Dendritic cell treated with granulocyte-macrophage colony-stimulating factor and Interleukin-4, amounts not matched to agents 40 ng/mL and 50 ng/mL, for 4 days (primary cell): ENCODE measurements at regions not wholly inside any gene's neighbourhood (a gene's known extent, or its start where the extent isn't known, plus 50 kb on each side); places are given as distances from the start of the nearest gene placed in this dataset.

ENCODE experiments used
- H3K27ac Mint-ChIP-seq: one replicate; pipeline ENCODE4 v1.8.0; 2022; ENCODE audit warnings: mild to moderate bottlenecking, mixed read lengths
- H3K27me3 Mint-ChIP-seq: one replicate; pipeline ENCODE4 v1.8.0; 2022; ENCODE audit warnings: mild to moderate bottlenecking, mixed read lengths
- H3K36me3 Mint-ChIP-seq: one replicate; pipeline ENCODE4 v1.8.0; 2022; ENCODE audit warnings: low read depth, mixed read lengths
- H3K4me1 Mint-ChIP-seq: one replicate; pipeline ENCODE4 v1.8.0; 2022; ENCODE audit warnings: low read depth, mixed read lengths
- H3K4me3 Mint-ChIP-seq: one replicate; pipeline ENCODE4 v1.8.0; 2022; ENCODE audit warnings: mild to moderate bottlenecking, moderate library complexity, mixed read lengths
- H3K9me3 Mint-ChIP-seq: one replicate; pipeline ENCODE4 v1.8.0; 2022; ENCODE audit warnings: mixed read lengths
- intact Hi-C: fragments of 100-400 bp; cut with micrococcal nuclease; formaldehyde crosslinking; loops from one replicate; pipeline ENCODE4 v1.15.0; 2022

DNA sequence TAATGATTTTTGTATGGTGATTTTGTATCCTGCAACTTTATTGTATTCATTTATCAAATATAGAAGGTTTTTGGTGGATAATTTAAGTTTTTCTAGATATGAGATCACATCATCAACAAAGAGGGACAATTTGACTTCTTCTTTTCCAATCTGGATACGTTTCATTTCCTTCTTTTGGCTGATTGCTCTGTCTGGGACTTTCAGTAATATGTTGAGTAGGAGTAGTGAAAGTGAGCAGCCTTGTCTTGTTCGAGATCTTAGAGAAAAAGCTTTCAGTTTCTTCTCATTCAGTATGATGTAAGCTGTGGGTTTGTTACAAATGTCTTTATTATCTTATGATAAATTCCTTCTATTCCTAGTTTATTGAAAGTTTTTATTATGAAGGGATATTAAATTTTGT lies 352.0 kb upstream of the DACH1 start:
- H3K4me1 Mint-ChIP-seq, result peaks cover 6% of the 10 kb centered on the region
- no peaks in the 10 kb centered on the region for H3K36me3 Mint-ChIP-seq
- H3K9me3 Mint-ChIP-seq, result peaks cover 20% of the 10 kb centered on the region
- H3K27me3 Mint-ChIP-seq, result peaks cover 6% of the 10 kb centered on the region
- no peak overlapping the region for H3K4me3 Mint-ChIP-seq
- no peak overlapping the region for H3K27ac Mint-ChIP-seq
- intact Hi-C loops, result no loop called here

DNA sequence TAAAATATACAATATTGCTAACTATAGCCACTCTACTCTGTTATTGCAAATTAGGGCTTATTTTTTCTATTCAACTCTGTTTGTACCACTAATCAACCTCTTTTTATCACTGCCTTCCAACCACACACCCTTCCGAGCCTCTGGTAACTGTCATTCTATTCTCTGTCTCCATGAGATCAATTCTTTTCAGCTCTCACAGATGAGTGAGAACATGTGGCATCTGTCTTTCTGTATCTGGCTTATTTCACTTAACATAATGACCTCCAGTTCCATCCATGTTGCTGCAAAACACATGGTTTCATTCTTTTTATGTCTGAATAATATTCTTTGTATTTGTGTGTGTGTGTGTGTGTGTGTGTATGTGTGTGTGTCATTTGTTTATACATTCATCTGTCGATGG lies 350.1 kb upstream of the DACH1 start:
- no peak overlapping the region for H3K4me3 Mint-ChIP-seq
- H3K27ac Mint-ChIP-seq, result no peak overlapping the region
- peaks cover 7% of the 10 kb centered on the region for H3K9me3 Mint-ChIP-seq
- peaks cover 6% of the 10 kb centered on the region for H3K27me3 Mint-ChIP-seq
- no peaks in the 10 kb centered on the region for H3K36me3 Mint-ChIP-seq
- intact Hi-C loops, result no loop called here
- peaks cover 6% of the 10 kb centered on the region for H3K4me1 Mint-ChIP-seq

DNA sequence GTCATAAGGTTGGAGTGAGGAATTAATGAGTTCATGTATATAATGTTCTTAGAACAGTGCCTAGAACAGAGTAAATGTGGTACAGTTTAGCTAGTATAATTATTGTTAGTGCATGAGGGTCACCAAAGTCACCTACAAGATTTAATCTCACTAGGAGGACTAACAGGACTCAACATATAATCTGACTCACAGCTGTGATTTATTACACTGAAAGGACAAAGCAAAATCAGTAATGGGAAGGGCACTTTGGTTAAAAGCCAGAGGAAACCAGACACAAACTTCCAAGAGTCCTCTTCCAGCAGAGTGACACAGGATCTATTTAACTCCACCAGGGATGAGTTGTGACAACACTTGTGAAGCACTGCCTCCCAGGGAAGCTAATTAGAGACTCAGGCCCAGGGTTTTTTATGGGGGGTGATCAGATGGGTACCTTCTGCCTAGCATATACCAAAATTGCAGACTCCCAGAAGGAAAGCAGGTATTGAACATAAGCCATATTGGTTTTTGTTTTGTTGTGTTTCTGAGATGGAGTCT lies 341.2 kb upstream of the DACH1 start:
- no peaks in the 10 kb centered on the region for H3K27me3 Mint-ChIP-seq
- intact Hi-C loops, result no loop called here

DNA sequence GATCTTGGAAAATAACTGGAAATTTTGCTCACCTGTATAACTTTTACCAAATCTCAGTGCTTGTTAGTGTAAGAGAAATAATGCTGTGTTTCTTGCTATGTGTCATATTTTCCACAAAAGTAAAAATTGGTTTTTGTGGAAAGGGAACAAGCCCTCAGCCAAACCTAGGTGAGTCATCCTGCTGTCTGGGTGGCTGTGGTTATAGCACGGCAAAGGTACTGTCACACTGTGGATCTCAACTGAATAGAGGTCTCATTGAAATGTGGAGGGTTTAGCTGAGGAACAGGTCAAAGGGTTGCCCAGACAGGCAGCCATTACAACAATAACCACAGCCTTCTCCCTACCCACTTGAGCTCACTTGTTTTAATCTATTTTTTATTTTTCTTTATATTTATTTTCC lies 338.8 kb upstream of the DACH1 start:
- no peak overlapping the region for H3K4me3 Mint-ChIP-seq
- peaks cover 8% of the 10 kb centered on the region for H3K9me3 Mint-ChIP-seq
- no peaks in the 10 kb centered on the region for H3K4me1 Mint-ChIP-seq
- intact Hi-C loops, result no loop called here
- H3K27ac Mint-ChIP-seq, result no peak overlapping the region
- no peaks in the 10 kb centered on the region for H3K36me3 Mint-ChIP-seq
- H3K27me3 Mint-ChIP-seq, result no peaks in the 10 kb centered on the region

More for the DNA sequence above, 341.2 kb upstream of the DACH1 start:
- H3K4me1 Mint-ChIP-seq, result no peaks in the 10 kb centered on the region
- no peak overlapping the region for H3K4me3 Mint-ChIP-seq
- no peaks in the 10 kb centered on the region for H3K36me3 Mint-ChIP-seq
- H3K9me3 Mint-ChIP-seq, result no peaks in the 10 kb centered on the region
- no peak overlapping the region for H3K27ac Mint-ChIP-seq

GRCh38 chr13:72204291-72204690 lies 337.3 kb upstream of the DACH1 start:
- H3K27ac Mint-ChIP-seq, result no peak overlapping the region
- H3K4me1 Mint-ChIP-seq, result no peaks in the 10 kb centered on the region
- peaks cover 8% of the 10 kb centered on the region for H3K9me3 Mint-ChIP-seq
- H3K27me3 Mint-ChIP-seq, result no peaks in the 10 kb centered on the region
- no peak overlapping the region for H3K4me3 Mint-ChIP-seq
- intact Hi-C loops, result no loop called here
- H3K36me3 Mint-ChIP-seq, result no peaks in the 10 kb centered on the region

GRCh38 chr13:72201726-72202125 lies 334.7 kb upstream of the DACH1 start:
- Mint-ChIP-seq H3K4me1 (no peaks in the 10 kb centered on the region), H3K27ac (no peak overlapping the region), H3K9me3 (peaks cover 8% of the 10 kb centered on the region), H3K27me3 (no peaks in the 10 kb centered on the region), H3K4me3 (no peak overlapping the region), H3K36me3 (no peaks in the 10 kb centered on the region)
- intact Hi-C loops, result no loop called here

GRCh38 chr13:72199640-72200039 lies 332.6 kb upstream of the DACH1 start:
- no peaks in the 10 kb centered on the region for H3K4me1 Mint-ChIP-seq
- no peak overlapping the region for H3K27ac Mint-ChIP-seq
- intact Hi-C loops, result no loop called here
- H3K4me3 Mint-ChIP-seq, result no peak overlapping the region
- no peaks in the 10 kb centered on the region for H3K36me3 Mint-ChIP-seq
- H3K9me3 Mint-ChIP-seq, result peaks cover 8% of the 10 kb centered on the region
- no peaks in the 10 kb centered on the region for H3K27me3 Mint-ChIP-seq

DNA sequence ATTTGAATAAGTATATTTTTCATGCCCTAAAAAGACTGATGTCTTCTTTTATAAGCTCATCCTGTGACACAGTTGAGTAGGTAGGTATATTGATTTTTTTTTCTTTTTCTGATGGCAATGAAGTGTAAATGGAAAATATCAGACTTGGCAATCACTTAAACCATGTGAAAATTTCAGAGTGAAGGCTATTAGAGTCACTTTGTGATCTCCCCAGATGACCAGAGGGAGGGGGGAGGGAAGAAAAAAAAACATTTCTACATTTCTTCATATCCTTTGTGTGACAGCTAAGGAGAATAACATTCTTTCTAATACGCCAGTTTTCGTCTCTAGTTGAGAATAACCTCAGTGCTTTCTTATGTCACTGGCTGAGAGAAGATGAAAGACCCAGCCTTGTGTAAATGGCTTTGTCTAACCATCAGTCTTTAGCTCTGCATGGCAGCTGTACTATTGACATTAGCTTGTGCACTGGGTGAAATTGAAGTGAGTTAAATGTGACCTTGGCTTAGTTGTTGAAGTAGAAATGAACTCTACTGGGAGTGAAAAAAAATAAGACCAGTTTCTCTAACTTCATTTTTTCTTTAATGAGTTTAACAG lies 332.1 kb upstream of the DACH1 start:
- Mint-ChIP-seq H3K36me3 (no peaks in the 10 kb centered on the region), H3K27ac (no peak overlapping the region)
- intact Hi-C loops, result no loop called here

GRCh38 chr13:72198042-72198441 lies 331.0 kb upstream of the DACH1 start:
- Mint-ChIP-seq H3K27me3 (no peaks in the 10 kb centered on the region), H3K4me3 (no peak overlapping the region), H3K27ac (no peak overlapping the region), H3K4me1 (no peaks in the 10 kb centered on the region), H3K9me3 (peaks cover 7% of the 10 kb centered on the region), H3K36me3 (no peaks in the 10 kb centered on the region)
- intact Hi-C loops, result no loop called here

More for the DNA sequence above, 332.1 kb upstream of the DACH1 start:
- peaks cover 8% of the 10 kb centered on the region for H3K9me3 Mint-ChIP-seq
- H3K4me3 Mint-ChIP-seq, result no peak overlapping the region
- no peaks in the 10 kb centered on the region for H3K27me3 Mint-ChIP-seq
- no peaks in the 10 kb centered on the region for H3K4me1 Mint-ChIP-seq

- no peak overlapping the region for H3K27ac Mint-ChIP-seq
- H3K4me1 Mint-ChIP-seq, result no peaks in the 10 kb centered on the region
- H3K36me3 Mint-ChIP-seq, result no peaks in the 10 kb centered on the region
- intact Hi-C loops, result no loop called here
- H3K4me3 Mint-ChIP-seq, result no peak overlapping the region
- H3K9me3 Mint-ChIP-seq, result no peaks in the 10 kb centered on the region
- H3K27me3 Mint-ChIP-seq, result no peaks in the 10 kb centered on the region
Observed at GRCh38 chr13:72195044-72195704, 328.2 kb upstream of the DACH1 start.

GRCh38 chr13:72194523-72194922 lies 327.5 kb upstream of the DACH1 start:
- Mint-ChIP-seq H3K4me3 (no peak overlapping the region), H3K9me3 (no peaks in the 10 kb centered on the region), H3K36me3 (no peaks in the 10 kb centered on the region), H3K27me3 (no peaks in the 10 kb centered on the region), H3K27ac (no peak overlapping the region), H3K4me1 (no peaks in the 10 kb centered on the region)
- intact Hi-C loops, result no loop called here

DNA sequence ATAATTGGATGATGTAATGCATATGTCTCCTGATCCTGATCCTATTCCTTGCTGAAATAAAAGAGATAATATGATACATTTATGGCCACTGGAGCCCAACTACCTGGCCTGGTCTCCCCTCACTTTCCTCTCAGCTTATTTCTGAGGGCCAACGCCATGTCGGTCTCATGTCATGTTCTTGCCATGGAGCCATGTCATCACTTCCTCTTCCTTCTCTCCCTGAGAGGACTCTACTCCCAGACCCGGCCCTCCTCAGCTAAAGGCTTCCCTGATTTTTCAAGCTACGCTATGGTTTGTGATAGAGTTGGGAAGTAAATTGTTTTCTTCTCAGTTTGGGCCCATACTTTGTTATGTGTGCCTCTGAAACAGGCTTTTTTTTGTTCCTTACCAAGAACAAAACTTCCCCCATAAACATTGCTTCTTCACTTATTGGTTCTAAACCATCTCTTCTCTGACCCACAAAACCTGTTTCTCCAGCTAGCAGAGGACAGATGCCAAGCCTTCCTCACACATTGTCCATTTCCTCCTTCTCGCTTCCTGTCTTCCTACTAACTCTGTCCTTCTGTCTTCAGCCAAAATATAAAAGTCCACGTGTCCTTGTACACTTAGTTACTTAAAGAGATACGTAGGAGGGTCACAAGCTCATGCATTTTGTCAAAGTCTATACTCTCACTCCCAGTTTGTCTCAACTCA lies 319.9 kb upstream of the DACH1 start:
- peaks cover 12% of the 10 kb centered on the region for H3K9me3 Mint-ChIP-seq
- H3K27ac Mint-ChIP-seq, result no peak overlapping the region
- no peaks in the 10 kb centered on the region for H3K27me3 Mint-ChIP-seq
- H3K4me3 Mint-ChIP-seq, result no peak overlapping the region
- H3K4me1 Mint-ChIP-seq, result no peaks in the 10 kb centered on the region
- H3K36me3 Mint-ChIP-seq, result no peaks in the 10 kb centered on the region
- intact Hi-C loops, result no loop called here

DNA sequence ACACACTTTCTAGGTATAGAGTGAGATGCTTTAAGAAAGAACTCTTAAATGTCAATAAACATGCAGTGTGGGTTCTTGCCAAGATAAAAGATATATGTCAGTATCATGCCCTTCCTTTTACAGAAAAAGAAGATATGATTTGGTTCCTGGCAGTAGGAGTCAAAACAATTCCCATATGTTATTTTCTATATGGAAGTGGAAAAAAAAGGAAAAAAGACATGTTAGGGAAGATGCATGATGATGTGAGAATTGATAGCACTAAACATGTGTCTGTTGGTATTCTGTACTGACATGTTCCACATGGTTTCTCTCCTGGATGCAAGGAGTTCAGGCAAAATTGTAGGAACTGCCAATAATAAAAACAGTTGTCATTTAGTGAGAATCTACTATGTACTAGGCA lies 318.8 kb upstream of the DACH1 start:
- Mint-ChIP-seq H3K36me3 (no peaks in the 10 kb centered on the region), H3K9me3 (peaks cover 12% of the 10 kb centered on the region)
- intact Hi-C loops, result no loop called here

DNA sequence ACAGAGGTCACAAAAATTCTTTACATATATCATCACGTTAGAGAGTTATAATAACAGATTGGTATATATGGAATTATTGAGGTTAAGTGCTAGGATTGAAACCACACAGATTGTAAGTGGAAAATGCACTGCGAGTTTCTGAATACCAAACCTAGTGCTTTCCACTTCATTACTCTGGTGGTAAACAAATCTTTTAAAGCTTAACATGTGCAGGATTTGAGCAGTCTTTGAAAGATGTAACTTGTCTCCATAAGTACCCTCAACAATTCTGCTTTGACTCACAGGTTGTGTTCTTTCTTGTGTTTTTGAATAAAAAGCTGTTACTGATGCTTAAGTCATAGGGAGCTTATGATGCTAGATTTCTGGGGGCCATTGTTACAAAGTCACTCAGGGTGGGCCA lies 314.7 kb upstream of the DACH1 start:
- Mint-ChIP-seq H3K27me3 (no peaks in the 10 kb centered on the region), H3K9me3 (peaks cover 3% of the 10 kb centered on the region), H3K27ac (no peak overlapping the region), H3K4me3 (no peak overlapping the region), H3K4me1 (no peaks in the 10 kb centered on the region), H3K36me3 (no peaks in the 10 kb centered on the region)
- intact Hi-C loops, result no loop called here

More for the DNA sequence above, 318.8 kb upstream of the DACH1 start:
- Mint-ChIP-seq H3K27me3 (no peaks in the 10 kb centered on the region), H3K27ac (no peak overlapping the region), H3K4me1 (no peaks in the 10 kb centered on the region), H3K4me3 (no peak overlapping the region)
